ENCODE measurements at regions not wholly inside any gene's neighbourhood (a gene's known extent, or its start where the extent isn't known, plus 50 kb on each side); places are given as distances from the start of the nearest gene placed in this dataset.

DNA sequence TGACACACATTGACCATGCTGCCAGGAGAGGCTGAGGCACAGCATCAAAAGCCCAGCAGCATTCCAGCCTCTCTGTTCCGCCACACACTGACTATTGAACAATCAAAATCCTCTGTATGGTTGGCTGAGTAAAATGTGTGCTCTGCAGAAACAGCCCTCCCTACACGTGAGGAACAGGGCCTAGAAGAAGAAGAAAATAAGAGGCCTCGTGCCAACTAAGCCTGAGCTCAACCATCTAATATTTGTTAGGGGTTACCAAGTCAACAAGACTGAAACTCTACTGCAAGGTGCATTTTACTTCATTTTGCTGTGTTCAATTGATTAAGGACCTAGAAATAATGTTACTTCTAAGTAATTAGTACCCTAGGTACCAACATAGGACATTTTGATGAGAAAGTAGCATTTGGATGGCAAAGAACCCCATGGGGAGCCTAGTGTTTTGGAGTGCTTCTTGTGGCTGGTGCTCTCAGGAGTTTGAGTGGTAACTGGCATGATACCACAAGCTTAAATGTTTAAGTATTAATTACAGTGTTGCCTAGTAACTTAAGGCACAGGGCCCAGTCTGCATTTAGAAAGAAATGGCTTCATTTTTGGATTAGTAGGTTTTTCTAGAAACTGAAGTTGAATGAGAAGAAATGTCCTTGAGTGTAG lies 146.6 kb upstream of the PLN start:
- H3K9me3 ChIP-seq (ENCODE audit: control insufficient read depth in 2 of 3, insufficient read depth in 1 of 3, low read length in 3 of 3) = no peaks in the 10 kb centered on the region
- no peak overlapping the region for H3K4me3 ChIP-seq (ENCODE audit: low read length in 3 of 3)
- H3K27ac ChIP-seq (ENCODE audit: low read depth in 2 of 2, low read length in 2 of 2) = no peak overlapping the region
- H3K27me3 ChIP-seq (ENCODE audit: control insufficient read depth, insufficient read depth, low read length) = no peaks in the 10 kb centered on the region
- DNase-seq (no peak), FAIRE-seq (no peak)
- H3K36me3 ChIP-seq (ENCODE audit: control insufficient read depth in 2 of 3, insufficient read depth in 3 of 3, low read length in 3 of 3) = no peaks in the 10 kb centered on the region
- intact Hi-C loops (cut with DNase I) = no loop called here
- no peaks in the 10 kb centered on the region for H3K4me1 ChIP-seq (ENCODE audit: control insufficient read depth in 2 of 3, insufficient read depth in 2 of 3, low read depth in 1 of 3, low read length in 3 of 3)
- H3K9ac ChIP-seq (ENCODE audit: low read length in 3 of 3) = no peak overlapping the region
- TF ChIP-seq, protein P1, sequence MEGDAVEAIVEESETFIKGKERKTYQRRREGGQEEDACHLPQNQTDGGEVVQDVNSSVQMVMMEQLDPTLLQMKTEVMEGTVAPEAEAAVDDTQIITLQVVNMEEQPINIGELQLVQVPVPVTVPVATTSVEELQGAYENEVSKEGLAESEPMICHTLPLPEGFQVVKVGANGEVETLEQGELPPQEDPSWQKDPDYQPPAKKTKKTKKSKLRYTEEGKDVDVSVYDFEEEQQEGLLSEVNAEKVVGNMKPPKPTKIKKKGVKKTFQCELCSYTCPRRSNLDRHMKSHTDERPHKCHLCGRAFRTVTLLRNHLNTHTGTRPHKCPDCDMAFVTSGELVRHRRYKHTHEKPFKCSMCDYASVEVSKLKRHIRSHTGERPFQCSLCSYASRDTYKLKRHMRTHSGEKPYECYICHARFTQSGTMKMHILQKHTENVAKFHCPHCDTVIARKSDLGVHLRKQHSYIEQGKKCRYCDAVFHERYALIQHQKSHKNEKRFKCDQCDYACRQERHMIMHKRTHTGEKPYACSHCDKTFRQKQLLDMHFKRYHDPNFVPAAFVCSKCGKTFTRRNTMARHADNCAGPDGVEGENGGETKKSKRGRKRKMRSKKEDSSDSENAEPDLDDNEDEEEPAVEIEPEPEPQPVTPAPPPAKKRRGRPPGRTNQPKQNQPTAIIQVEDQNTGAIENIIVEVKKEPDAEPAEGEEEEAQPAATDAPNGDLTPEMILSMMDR (IDR thresholded peaks at IDR 0.05; ENCODE audit: borderline replicate concordance, extremely low read depth, insufficient read depth) = no peak

DNA sequence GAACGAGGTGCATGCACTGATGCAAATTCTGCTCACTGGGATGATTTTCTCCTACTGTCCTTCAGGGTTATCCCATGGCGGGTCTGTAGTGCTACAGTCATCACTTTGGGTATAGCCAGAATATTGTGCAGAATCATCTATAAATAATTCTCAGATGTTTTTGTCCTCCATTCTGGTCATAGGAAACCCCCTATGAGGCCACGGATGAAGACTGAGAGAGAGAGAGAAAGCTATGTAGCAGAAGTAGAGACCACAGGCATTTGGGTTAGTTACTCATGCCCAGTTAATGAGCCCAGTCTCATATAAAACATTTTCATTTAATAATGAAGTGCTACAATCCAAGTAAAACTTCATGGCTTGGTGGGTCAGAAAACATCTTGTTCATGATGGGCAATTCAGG lies 145.1 kb upstream of the PLN start:
- no peak overlapping the region for H3K4me3 ChIP-seq (ENCODE audit: low read length in 3 of 3)
- H3K36me3 ChIP-seq (ENCODE audit: control insufficient read depth in 2 of 3, insufficient read depth in 3 of 3, low read length in 3 of 3) = no peaks in the 10 kb centered on the region
- H3K9ac ChIP-seq (ENCODE audit: low read length in 3 of 3) = no peak overlapping the region
- H3K4me1 ChIP-seq (ENCODE audit: control insufficient read depth in 2 of 3, insufficient read depth in 2 of 3, low read depth in 1 of 3, low read length in 3 of 3) = no peaks in the 10 kb centered on the region
- DNase-seq = no peak
- no peak overlapping the region for H3K27ac ChIP-seq (ENCODE audit: low read depth in 2 of 2, low read length in 2 of 2)
- no peaks in the 10 kb centered on the region for H3K9me3 ChIP-seq (ENCODE audit: control insufficient read depth in 2 of 3, insufficient read depth in 1 of 3, low read length in 3 of 3)
- FAIRE-seq = no peak
- TF ChIP-seq, protein P1 (IDR thresholded peaks at IDR 0.05; ENCODE audit: borderline replicate concordance, extremely low read depth, insufficient read depth) = no peak
- H3K27me3 ChIP-seq (ENCODE audit: control insufficient read depth, insufficient read depth, low read length) = no peaks in the 10 kb centered on the region
- intact Hi-C loops (cut with DNase I) = no loop called here

DNA sequence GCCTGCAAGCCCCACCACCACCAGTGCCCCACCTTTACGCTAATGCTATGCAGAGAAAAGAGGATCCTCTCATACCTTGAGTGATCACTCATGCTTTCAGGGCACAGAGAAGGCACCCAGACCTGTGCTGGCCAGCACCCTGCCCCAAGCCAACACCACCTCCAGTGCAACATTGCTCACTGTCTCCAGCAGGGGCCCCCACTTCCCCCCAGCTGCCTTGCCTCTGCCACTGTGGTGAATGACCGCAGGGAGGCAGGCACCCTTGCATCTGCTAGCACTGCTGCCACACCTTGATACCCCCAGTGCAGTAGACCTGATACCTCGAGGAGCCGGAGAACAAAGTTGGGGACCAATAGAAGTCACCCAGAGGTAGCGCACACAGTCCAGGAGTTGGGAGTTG lies 139.2 kb upstream of the PLN start:
- no peak overlapping the region for H3K9ac ChIP-seq (ENCODE audit: low read length in 3 of 3)
- H3K27ac ChIP-seq (ENCODE audit: low read depth in 2 of 2, low read length in 2 of 2) = no peak overlapping the region
- H3K4me3 ChIP-seq (ENCODE audit: low read length in 3 of 3) = no peak overlapping the region
- no peaks in the 10 kb centered on the region for H3K36me3 ChIP-seq (ENCODE audit: control insufficient read depth in 2 of 3, insufficient read depth in 3 of 3, low read length in 3 of 3)
- intact Hi-C loops (cut with DNase I) = no loop called here
- H3K4me1 ChIP-seq (ENCODE audit: control insufficient read depth in 2 of 3, insufficient read depth in 2 of 3, low read depth in 1 of 3, low read length in 3 of 3) = no peaks in the 10 kb centered on the region
- FAIRE-seq (no peak), DNase-seq (peak in 1 of 5 donors; percentile 45)
- no peaks in the 10 kb centered on the region for H3K27me3 ChIP-seq (ENCODE audit: control insufficient read depth, insufficient read depth, low read length)
- TF ChIP-seq, protein P1 (IDR thresholded peaks at IDR 0.05; ENCODE audit: borderline replicate concordance, extremely low read depth, insufficient read depth) = no peak
- H3K9me3 ChIP-seq (ENCODE audit: control insufficient read depth in 2 of 3, insufficient read depth in 1 of 3, low read length in 3 of 3) = no peaks in the 10 kb centered on the region

DNA sequence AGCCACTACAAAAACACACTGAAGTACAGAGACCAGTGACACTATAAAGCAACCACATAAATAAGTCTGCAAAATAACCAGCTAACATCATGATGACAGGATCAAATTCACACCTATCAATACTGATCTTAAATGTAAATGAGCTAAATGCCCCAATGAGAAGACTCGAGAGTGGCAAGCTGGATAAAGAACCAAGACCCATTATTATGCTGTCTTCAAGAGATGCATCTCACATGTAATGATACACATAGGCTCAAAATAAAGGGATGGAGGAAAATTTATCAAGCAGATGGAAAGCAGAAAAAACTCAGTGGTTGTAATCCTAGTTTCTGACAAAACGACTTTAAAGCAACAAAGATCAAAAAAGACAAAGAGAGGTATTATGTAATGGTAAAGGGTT lies 138.1 kb upstream of the PLN start:
- Histone ChIP-seq H3K4me1 (ENCODE audit: control insufficient read depth in 2 of 3, insufficient read depth in 2 of 3, low read depth in 1 of 3, low read length in 3 of 3) (no peaks in the 10 kb centered on the region), H3K27ac (ENCODE audit: low read depth in 2 of 2, low read length in 2 of 2) (no peak overlapping the region), H3K9me3 (ENCODE audit: control insufficient read depth in 2 of 3, insufficient read depth in 1 of 3, low read length in 3 of 3) (no peaks in the 10 kb centered on the region), H3K4me3 (ENCODE audit: low read length in 3 of 3) (no peak overlapping the region), H3K9ac (ENCODE audit: low read length in 3 of 3) (no peak overlapping the region), H3K27me3 (ENCODE audit: control insufficient read depth, insufficient read depth, low read length) (no peaks in the 10 kb centered on the region), H3K36me3 (ENCODE audit: control insufficient read depth in 2 of 3, insufficient read depth in 3 of 3, low read length in 3 of 3) (no peaks in the 10 kb centered on the region)
- TF ChIP-seq, protein P1 (IDR thresholded peaks at IDR 0.05; ENCODE audit: borderline replicate concordance, extremely low read depth, insufficient read depth) = no peak
- DNase-seq (no peak), FAIRE-seq (no peak)
- intact Hi-C loops (cut with DNase I) = no loop called here
